Middle frontal gyrus (tissue), 1 donor: ENCODE measurements at regions not wholly inside any gene's neighbourhood (a gene's known extent, or its start where the extent isn't known, plus 50 kb on each side); places are given as distances from the start of the nearest gene placed in this dataset.

Experiments used
- DNase-seq: peaks from one replicate; pipeline ENCODE4 v3.0.0-alpha.2; 2015; ENCODE audit warnings: low spot score; ENCODE audit errors: extremely low spot score

- no peak for DNase-seq
Observed at GRCh38 chr2:107621186-107622165, 205.2 kb upstream of the RGPD4 start.

- no peak for DNase-seq
Observed at GRCh38 chr2:107622741-107623310, 203.9 kb upstream of the RGPD4 start.

GRCh38 chr2:107625982-107626381 is 200.7 kb upstream of the RGPD4 start:
- DNase-seq: no peak

GRCh38 chr2:107627164-107627563 is 199.5 kb upstream of the RGPD4 start:
- no peak for DNase-seq

GRCh38 chr2:107627926-107628325 is 198.8 kb upstream of the RGPD4 start:
- no peak for DNase-seq

GRCh38 chr2:107633580-107634147 is 193.0 kb upstream of the RGPD4 start:
- no peak for DNase-seq

GRCh38 chr2:107634172-107634571 is 192.5 kb upstream of the RGPD4 start:
- DNase-seq: no peak

- no peak for DNase-seq
Observed at GRCh38 chr2:107635883-107636282, 190.8 kb upstream of the RGPD4 start.

- DNase-seq: no peak
Observed at GRCh38 chr2:107645586-107645985, 181.1 kb upstream of the RGPD4 start.

GRCh38 chr2:107648781-107649404 is 177.8 kb upstream of the RGPD4 start:
- no peak for DNase-seq

- DNase-seq: no peak
Observed at GRCh38 chr2:107657049-107657448, 169.6 kb upstream of the RGPD4 start.

- DNase-seq: no peak
Observed at GRCh38 chr2:107663632-107664031, 163.1 kb upstream of the RGPD4 start.

- no peak for DNase-seq
Observed at GRCh38 chr2:107669335-107669734, 157.4 kb upstream of the RGPD4 start.

- no peak for DNase-seq
Observed at GRCh38 chr2:107681936-107682335, 144.8 kb upstream of the RGPD4 start.

- no peak for DNase-seq
Observed at GRCh38 chr2:107684421-107684820, 142.3 kb upstream of the RGPD4 start.

- DNase-seq: no peak
Observed at GRCh38 chr2:107685421-107685986, 141.2 kb upstream of the RGPD4 start.

- DNase-seq: no peak
Observed at GRCh38 chr2:107687073-107687472, 139.6 kb upstream of the RGPD4 start.

GRCh38 chr2:107688135-107688534 is 138.6 kb upstream of the RGPD4 start:
- DNase-seq: no peak

GRCh38 chr2:107693604-107694003 is 133.1 kb upstream of the RGPD4 start:
- DNase-seq: no peak

- no peak for DNase-seq
Observed at GRCh38 chr2:107694667-107695066, 132.0 kb upstream of the RGPD4 start.

GRCh38 chr2:107697385-107697784 is 129.3 kb upstream of the RGPD4 start:
- DNase-seq: no peak

GRCh38 chr2:107698861-107699260 is 127.8 kb upstream of the RGPD4 start:
- DNase-seq: no peak
